Skeletal muscle cell (primary cell): ENCODE measurements at regions not wholly inside any gene's neighbourhood (a gene's known extent, or its start where the extent isn't known, plus 50 kb on each side); places are given as distances from the start of the nearest gene placed in this dataset.
"Not testable (repeated sequence)": the region's sequence is repeated elsewhere in the genome, so short reads cannot be mapped to it uniquely, and the experiment has no call there.

Experiments used
- DNase-seq: peaks from one replicate; pipeline ENCODE4 v3.0.0-alpha.2; 2010; ENCODE audit warnings: low read depth
- H3K4me3 ChIP-seq: 2 replicates; pipeline ENCODE4 v1.5.1; 2011; ENCODE audit warnings: low read depth, mild to moderate bottlenecking, control low read depth, low read length, moderate library complexity

DNA sequence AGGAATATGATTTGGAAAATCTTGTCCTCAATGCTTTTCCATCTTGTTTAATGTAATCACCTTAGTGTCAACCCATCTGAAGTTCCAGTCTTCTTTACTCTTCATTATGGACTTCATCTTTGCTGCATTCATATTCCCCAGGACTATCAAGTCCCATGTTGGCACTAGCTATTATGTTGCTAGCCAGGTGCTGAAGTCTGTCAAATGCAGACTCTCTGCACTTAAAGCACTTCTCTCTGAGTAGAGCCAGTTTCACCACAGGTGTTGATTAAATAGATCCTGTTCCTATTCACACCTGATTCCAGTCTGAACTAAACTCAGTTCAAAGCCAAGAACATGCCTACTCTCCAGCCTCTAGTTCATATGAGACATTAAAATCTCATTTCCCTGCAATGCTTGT, 75.0 kb upstream of the PKN2 start:
- no peak overlapping the region for H3K4me3 ChIP-seq
- DNase-seq = no peak

DNA sequence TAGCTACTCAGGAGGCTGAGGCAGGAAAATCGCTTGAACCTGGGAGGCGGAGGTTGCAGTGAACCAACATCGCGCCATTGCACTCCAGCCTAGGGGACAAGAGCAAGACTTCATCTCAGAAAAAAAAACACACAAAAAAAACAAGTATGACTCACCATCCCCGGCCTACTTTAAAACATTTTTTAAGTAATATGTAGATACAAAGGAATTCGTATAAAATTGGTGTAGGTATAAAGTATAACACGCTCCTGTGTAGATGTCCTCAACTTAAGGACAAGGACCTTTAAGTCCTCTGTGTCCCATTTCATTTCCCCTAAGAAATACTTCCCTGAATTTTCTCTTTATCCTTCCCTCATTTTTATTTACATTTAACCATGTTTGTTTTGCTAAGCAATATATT, 73.4 kb upstream of the PKN2 start:
- no peak overlapping the region for H3K4me3 ChIP-seq
- DNase-seq = no peak

DNA sequence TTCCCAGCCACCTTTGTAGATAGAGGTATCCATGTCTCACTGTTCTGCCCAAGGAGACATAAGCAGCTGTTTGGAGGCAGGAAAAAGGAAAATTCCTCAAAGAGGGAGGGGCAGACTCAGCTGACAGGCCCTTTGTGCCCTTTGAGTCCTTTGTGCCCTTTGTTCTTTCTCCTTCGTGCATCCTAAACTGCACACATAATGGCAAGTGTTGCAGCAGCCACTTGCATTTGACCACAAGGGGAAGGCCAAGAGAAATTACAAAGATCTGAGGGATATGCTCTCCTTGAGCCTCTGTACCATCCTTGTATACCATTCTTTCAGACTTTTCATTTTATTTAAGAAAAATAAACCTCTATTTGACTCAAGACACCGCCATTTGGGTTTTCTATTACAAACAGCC, 71.8 kb upstream of the PKN2 start:
- no peak for DNase-seq
- H3K4me3 ChIP-seq = no peak overlapping the region

DNA sequence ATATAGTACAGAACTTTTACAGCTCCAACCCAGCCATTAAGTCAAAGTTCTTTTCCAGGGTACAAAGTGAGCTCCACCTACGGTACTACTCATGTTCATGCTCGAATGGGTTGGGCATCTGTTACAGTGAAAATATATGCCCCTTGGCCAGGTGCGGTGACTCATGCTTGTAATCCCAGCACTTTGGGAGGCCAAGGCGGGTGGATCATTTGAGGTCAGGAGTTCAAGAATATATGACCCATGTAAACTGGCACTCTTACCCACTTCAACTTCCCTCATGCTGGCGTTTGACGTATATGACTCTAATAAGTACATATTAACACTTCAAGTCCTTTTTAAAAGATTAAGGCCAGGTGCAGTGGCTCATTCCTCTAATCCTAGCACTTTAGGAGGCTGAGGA, 71.3 kb upstream of the PKN2 start:
- DNase-seq = no peak

DNA sequence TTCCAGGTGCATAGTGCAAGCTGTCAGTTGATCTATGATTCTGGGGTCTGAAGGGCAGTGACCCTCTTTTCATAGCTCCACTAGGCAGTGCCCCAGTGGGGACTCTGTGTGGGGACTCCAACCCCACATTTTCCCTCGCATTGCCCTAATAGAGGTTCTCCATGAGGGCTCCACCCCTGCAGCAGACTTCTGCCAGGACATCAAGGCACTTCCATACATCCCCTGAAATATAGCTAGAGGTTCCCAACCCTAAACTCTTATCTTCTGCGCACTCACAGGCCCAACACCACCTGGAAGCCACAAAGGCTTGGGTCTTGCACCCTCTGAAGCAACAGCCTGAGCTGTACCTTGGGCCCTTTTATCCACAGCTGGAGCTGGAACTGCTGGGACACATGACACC, 65.7 kb upstream of the PKN2 start:
- no peak overlapping the region for H3K4me3 ChIP-seq
- DNase-seq = no peak

More for the DNA sequence above, 71.3 kb upstream of the PKN2 start:
- no peak overlapping the region for H3K4me3 ChIP-seq

DNA sequence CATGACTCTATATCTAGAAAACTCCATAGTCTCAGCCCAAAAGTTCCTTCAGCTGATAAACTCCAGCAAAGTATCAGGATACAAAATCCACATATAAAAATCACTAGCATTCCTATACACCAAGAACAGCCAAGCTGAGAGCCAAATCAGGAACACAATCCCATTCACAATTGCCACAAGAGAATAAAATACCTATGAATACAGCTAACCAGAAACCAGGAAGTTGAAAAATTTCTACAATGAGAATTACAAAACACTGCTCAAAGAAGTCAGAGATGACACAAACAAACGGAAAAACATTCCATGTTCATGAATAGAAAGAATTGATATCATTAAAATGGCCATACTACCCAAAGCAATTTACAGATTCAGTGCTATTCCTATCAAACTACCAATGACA, 61.0 kb upstream of the PKN2 start:
- not testable (repeated sequence) for DNase-seq, H3K4me3 ChIP-seq
